Stimulated activated CD8-positive, alpha-beta memory T cell treated with anti-CD3 and anti-CD28 coated beads, Interleukin-4, amount 100 ng/mL, for 4 hours (primary cell): ENCODE measurements at regions not wholly inside any gene's neighbourhood (a gene's known extent, or its start where the extent isn't known, plus 50 kb on each side); places are given as distances from the start of the nearest gene placed in this dataset.
A peak's percentile ranks its signal among the peaks of the same experiment; 100 is the strongest.
"Not testable (repeated sequence)": the region's sequence is repeated elsewhere in the genome, so short reads cannot be mapped to it uniquely, and the experiment has no call there.

ENCODE experiments used
- DNase-seq, 2 donors: peaks; one replicate each; pipeline ENCODE4 v3.0.0-alpha.2; 2020; ENCODE audit warnings: low read depth in 2 of 2, low spot score in 1 of 2

GRCh38 chr21:31609081-31609480 is 50.4 kb upstream of the SOD1 start:
- DNase-seq = no peak

DNA sequence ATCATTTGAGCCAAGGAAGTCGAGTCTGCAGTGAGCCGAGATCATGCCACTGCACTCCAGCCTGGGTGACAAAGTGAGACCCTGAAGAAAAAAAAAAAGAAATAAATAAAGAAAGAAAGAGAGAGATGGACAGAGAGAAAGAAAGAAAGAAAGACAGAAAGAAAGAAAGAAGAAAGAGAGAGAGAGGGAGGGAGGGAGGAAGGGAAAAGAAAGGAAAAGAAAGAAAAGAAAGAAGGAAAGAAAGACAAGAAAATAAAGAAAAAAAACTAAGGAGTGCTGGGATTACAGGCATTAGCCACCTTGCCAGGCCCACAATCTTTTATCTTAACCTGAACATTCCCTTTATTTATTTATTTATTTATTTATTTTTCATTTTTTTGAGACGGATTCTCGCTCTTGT is 51.7 kb upstream of the SOD1 start:
- no peak for DNase-seq

- DNase-seq = no peak
Observed at GRCh38 chr21:31606081-31606874, 53.2 kb upstream of the SOD1 start.

DNA sequence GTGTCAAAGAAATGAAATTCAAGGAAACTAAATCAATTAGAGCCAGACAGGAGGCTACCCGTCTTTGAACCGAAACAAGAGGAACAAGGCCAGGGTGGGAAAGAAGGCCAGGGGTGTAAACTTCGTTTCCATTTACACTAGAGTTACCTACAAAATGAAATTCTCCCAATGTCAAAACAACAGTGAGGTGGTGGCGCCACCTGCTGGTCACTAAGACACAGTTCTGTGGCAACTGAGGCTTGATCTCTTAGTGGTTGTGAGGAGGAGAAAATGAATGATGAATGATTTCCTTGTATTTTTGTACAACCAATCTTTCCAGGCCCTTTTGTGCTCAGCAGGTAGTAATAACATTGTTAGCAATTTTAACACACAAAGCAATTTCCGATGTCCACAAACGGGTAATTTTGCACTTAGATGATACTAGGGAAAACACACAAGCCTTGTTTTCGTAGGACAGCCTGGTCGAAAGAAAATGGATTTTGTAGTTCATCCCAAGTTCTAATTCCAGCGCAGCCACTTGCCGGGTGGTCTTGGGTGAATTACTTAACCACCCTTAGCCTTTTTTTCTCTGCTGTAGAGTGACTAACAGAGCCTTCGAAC is 54.8 kb upstream of the SOD1 start:
- DNase-seq = peak; percentile 46 to 57

- DNase-seq = no peak
Observed at GRCh38 chr21:31599563-31599962, 59.9 kb upstream of the SOD1 start.

DNA sequence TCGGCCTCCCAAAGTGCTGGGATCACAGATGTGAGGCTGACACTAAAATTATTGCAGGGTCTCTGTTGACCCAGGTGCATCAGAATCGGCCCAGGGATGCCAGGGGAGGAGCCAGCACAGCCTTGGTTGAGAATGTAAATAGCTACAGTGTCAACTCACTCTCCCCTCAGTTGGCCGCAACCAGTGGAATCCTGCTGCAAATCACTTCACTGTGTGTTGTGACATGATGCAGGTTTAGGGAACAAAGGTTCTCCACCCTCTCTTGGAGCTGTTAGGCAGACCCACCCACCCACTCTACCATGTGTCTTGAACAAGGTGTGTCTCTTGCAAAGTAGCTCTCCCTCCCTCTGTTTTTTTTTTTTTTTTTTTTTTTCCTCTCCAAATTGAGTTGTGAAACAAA is 60.5 kb upstream of the SOD1 start:
- no peak for DNase-seq

DNA sequence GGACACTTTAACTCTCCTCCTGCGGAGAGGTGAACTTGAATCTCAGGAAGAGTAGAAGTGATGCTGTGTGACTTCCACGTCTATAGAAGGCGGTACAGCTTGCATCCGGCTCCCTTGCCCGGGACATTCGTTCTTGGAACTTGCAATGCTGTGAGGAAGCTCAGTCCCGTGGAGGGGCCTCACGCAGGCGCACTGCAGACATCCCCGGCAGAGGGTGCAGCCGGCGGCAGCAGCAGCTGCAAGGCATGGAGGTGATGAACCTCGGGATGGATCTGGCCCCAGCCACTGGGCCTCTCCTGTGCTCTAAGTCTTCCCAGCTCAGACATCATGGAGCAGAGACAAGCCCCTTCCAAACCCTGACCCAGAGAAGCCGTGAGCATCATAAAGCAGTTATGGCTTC is 61.8 kb upstream of the SOD1 start:
- no peak for DNase-seq

- DNase-seq = no peak
Observed at GRCh38 chr21:31596055-31596454, 63.4 kb upstream of the SOD1 start.

DNA sequence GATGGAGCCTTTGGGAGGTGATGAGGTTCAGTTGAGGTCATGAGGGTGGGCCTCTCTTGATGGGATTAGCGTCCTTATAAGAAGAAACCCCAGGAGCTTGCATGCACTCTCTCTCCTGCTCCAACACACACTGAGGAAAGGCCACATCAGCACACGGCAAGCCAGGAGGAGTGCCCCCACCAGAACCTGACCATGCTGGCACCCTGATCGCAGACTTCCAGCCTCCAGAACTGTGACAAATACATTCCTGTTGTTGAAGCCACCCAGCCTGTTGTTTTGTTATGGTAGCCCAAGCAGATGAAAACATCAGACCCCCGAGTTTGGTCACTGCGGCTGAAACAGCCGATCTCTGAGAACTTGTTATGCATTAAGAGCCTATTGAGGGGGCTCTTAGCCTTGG is 64.8 kb upstream of the SOD1 start:
- DNase-seq = no peak

DNA sequence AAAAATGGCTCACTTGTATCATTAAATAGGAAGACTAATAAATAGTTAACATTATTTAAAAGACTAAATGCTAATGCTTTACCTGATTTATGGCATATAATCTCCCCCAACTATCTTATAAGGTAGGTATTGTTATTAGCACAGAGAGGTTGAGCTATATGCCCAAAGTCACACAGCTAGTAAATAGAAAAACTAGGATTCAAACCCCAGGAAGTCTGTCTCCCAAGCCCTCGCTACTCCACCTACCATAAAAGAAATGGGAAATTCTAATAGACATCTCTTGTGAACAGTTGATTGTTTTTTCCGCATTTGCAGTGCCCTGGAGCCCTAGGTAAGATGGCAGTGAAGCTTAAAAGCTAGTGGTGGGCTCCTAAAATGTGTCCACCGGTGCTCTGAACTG is 65.2 kb upstream of the SOD1 start:
- no peak for DNase-seq

DNA sequence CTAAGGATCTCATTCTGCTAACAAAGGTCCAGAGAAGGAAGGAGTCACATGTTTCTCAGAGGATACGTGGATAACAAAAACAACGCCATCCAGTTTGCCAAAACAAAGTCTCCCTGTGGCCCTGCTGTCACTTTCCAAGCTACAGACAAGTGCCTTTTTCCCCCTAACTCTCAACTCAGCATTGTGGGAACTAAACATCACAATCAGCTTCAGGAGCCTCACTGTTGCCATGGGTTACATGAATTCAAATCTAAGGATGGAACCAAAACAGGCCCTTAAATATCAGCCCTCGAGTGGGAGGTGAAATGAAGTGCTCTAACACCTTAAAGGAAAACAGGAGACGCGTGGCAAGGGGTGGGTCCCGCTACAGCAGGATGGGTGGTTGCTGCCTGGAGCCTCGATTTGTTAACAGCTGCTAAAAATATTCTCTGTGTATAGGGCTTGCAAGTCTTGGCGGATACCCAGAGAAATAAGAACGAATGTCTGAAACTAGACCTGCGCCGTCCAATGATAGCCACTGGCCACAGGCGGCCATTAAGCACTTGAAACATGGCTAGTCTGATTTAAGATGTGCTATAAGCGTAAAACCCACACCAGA is 66.4 kb upstream of the SOD1 start:
- no peak for DNase-seq

GRCh38 chr21:31592516-31592915 is 67.0 kb upstream of the SOD1 start:
- DNase-seq = no peak

GRCh38 chr21:31589820-31590219 is 69.7 kb upstream of the SOD1 start:
- no peak for DNase-seq

- DNase-seq = no peak
Observed at GRCh38 chr21:31586118-31586517, 73.4 kb upstream of the SOD1 start.

- not testable (repeated sequence) for DNase-seq
Observed at GRCh38 chr21:31583937-31584336, 75.6 kb upstream of the SOD1 start.

GRCh38 chr21:31583498-31583897 is 76.0 kb upstream of the SOD1 start:
- no peak for DNase-seq

DNA sequence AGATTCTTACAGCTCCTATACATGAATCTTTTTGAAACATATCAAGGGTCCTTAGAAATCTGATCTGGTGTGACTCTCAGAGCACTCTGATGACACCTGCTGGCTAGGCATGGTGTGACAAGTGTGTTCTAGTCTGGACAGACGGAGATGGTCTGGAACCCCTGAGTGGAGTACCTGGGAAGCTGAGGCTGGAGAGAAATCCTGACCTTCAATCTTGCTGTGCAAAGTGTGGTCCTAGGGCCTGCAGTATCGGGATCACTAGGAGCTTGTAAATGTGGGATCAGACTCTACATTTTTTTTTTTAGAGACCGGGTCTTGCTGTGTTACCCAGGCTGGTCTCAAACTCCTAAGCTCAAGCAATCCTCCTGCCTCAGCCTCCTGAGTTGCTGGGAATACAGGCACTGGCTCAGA is 78.6 kb upstream of the SOD1 start:
- DNase-seq = peak; percentile 36 to 61

GRCh38 chr21:31577271-31577670 is 82.2 kb upstream of the SOD1 start:
- no peak for DNase-seq

GRCh38 chr21:31576428-31576827 is 83.1 kb upstream of the SOD1 start:
- DNase-seq = no peak

- no peak for DNase-seq
Observed at GRCh38 chr21:31573217-31573616, 86.3 kb upstream of the SOD1 start.

DNA sequence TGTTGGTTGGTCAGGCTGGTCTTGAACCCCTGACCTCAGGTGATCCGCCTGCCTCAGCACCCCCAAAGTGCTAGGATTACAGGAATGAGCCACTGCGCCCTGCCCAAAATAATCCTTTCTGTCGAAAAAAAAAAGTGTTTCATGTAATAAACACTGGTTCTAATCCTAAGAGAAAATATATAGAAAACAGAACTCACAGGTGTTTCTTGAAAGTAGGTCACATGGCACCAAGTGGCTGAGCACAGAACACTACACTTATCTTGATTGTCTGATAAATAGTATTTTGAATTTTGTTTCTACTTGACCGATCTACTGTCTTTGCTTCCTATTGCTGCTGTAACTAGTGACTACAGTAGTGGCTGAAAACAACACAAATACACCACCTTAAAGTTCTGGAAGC is 87.6 kb upstream of the SOD1 start:
- DNase-seq = no peak

DNA sequence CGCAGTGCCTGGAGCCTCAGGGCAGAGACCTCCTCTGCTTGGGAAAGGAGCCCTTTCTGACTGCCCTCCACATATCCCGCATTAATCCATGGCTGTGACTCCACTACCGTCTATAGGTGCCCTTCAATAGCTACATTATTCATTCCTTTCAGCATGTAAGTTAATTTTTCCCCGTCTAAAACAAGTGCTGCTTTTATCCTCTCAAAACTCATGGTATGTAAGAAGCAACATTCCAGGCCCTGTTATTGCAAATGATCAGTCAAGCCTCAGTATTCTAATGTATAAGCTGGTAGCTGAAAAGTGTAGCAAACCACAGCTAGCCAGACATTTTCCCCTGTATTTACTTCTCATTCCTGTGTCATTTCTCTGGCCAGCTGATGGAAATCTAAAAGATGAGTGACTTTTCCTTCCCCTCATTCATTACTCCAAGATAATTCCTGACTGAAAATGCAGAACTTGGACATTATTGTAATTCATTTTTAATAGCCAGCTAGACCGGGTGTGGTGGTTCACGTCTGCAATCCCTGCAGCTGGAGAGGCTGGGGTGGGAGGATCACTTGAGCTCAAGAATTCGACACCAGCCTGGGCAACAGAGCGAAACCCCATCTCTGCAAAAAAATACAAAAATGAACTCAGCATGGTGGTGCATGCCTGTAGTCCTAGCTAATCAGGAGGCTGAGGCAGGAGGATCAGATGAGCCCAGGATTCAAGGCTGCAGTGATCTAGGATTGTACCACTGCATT is 88.5 kb upstream of the SOD1 start:
- no peak for DNase-seq
